ENCODE measurements at regions not wholly inside any gene's neighbourhood (a gene's known extent, or its start where the extent isn't known, plus 50 kb on each side); places are given as distances from the start of the nearest gene placed in this dataset.
"Not testable (repeated sequence)": the region's sequence is repeated elsewhere in the genome, so short reads cannot be mapped to it uniquely, and the experiment has no call there.

GRCh38 chr2:131636704-131637308, 109.1 kb downstream of the CCDC74A start:
- H3K79me2 ChIP-seq (ENCODE audit: control insufficient read depth in 1 of 2, insufficient read depth in 2 of 2, low read length in 2 of 2); POLR2A ChIA-PET (ENCODE audit: partially characterized antibody); DNase-seq (ENCODE audit: low read depth in 1 of 2, low spot score in 2 of 2); H4K91ac ChIP-seq (replicated peaks; ENCODE audit: insufficient read length, low read length); H2BK12ac ChIP-seq (ENCODE audit: low read depth, low read length); H3K36me3 ChIP-seq (ENCODE audit: control insufficient read depth in 2 of 4, insufficient read depth in 4 of 4, low read length in 3 of 4); H3K23ac ChIP-seq (ENCODE audit: insufficient read length); H4K8ac ChIP-seq (ENCODE audit: extremely low read depth, insufficient read depth, low read length); H4K5ac ChIP-seq (ENCODE audit: insufficient read length, low read depth, low read length); H3K4ac ChIP-seq (replicated peaks; ENCODE audit: insufficient read length, low read depth, low read length); H2BK5ac ChIP-seq (ENCODE audit: low read depth, low read length); H3K23me2 ChIP-seq (ENCODE audit: low read depth, low read length); H3K14ac ChIP-seq (ENCODE audit: insufficient read length); H2BK20ac ChIP-seq (ENCODE audit: low read length); FAIRE-seq; H3K4me1 ChIP-seq (replicated peaks in 1 of 4; ENCODE audit: control insufficient read depth in 3 of 4, insufficient read depth in 4 of 4, low read length in 3 of 4); H3K4me3 ChIP-seq (ENCODE audit: extremely low read depth in 1 of 4, insufficient read depth in 2 of 4, low read depth in 3 of 4, low read length in 4 of 4); H4K20me1 ChIP-seq (replicated peaks in 1 of 2; ENCODE audit: control insufficient read depth in 1 of 2, insufficient read depth in 2 of 2, low read length in 2 of 2); H2BK15ac ChIP-seq (ENCODE audit: low read length); H3K9me3 ChIP-seq (ENCODE audit: insufficient read depth in 2 of 2, low read depth in 1 of 2, low read length in 1 of 2); H3K27me3 ChIP-seq (replicated peaks in 1 of 4; ENCODE audit: control insufficient read depth in 3 of 4, extremely low read depth in 1 of 4, insufficient read depth in 3 of 4, low read length in 3 of 4); H3K79me1 ChIP-seq (ENCODE audit: low read depth, low read length); H2AFZ ChIP-seq (ENCODE audit: low read length); H3K18ac ChIP-seq (ENCODE audit: extremely low read depth, low read length); H3K27ac ChIP-seq (ENCODE audit: low read depth, low read length); H3K4me2 ChIP-seq (ENCODE audit: insufficient read depth in 1 of 2, low read depth in 2 of 2, low read length in 2 of 2); H3K9ac ChIP-seq (replicated peaks in 1 of 4; ENCODE audit: extremely low read depth in 1 of 4, low read depth in 3 of 4, low read length in 3 of 4); H2BK120ac ChIP-seq (replicated peaks; ENCODE audit: low read depth, low read length); H2AK5ac ChIP-seq (ENCODE audit: low read depth, low read length); H3K56ac ChIP-seq (replicated peaks; ENCODE audit: insufficient read length, low read depth, low read length): not testable (repeated sequence)
- WGBS, 2 experiments (ENCODE audit: extremely low coverage in 1 of 2, insufficient coverage in 1 of 2, insufficient read length in 1 of 2, insufficient replicate concordance in 2 of 2, low coverage in 1 of 2, low lambda C conversion rate in 2 of 2, missing lambda C conversion rate in 1 of 2) = 89% methylated on average over 7 of the region's 7 CpGs; no CpG with 5 or more reads in 1 of the 2 experiments
- CTCF ChIA-PET (ENCODE audit: partially characterized antibody) = interaction anchor here (0.7 kb wide), 1 partner anchor 18 kb away, joined by 3 read pairs; no protein-coding TSS in a partner anchor

DNA sequence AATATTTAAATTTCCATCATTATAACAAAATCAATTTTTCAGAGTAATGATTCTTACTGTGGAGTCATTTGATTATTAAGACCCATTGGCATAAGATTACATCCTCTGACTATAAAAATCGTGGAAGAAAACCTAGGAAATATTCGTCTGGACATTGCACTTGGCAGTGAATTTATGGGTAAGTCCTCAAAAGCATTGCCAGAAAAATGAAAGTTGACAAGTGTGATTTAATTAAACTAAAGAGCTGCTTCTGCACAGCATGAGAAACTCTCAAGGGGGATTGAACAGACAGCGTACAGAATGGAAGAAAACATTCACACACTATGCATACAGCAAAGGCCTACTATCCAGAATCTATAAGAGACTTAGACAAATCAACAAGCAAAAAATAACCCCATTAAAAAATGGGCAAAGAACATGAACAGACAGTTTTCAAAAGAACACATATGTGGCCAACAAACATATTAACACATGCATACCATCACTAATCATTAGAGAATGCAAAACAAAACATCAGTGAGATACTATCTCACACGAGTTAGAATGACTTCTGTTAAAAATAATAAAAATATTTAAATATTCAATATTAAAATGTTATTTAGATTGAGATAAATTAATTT, 111.4 kb downstream of the CCDC74A start:
- H4K91ac ChIP-seq (replicated peaks; ENCODE audit: insufficient read length, low read length); H3K79me2 ChIP-seq (ENCODE audit: control insufficient read depth in 1 of 2, insufficient read depth in 2 of 2, low read length in 2 of 2); H3K27ac ChIP-seq (ENCODE audit: low read depth, low read length); H2BK12ac ChIP-seq (ENCODE audit: low read depth, low read length); H4K5ac ChIP-seq (ENCODE audit: insufficient read length, low read depth, low read length); FAIRE-seq; H3K27me3 ChIP-seq (replicated peaks in 1 of 4; ENCODE audit: control insufficient read depth in 3 of 4, extremely low read depth in 1 of 4, insufficient read depth in 3 of 4, low read length in 3 of 4); H2BK20ac ChIP-seq (ENCODE audit: low read length); H3K23me2 ChIP-seq (ENCODE audit: low read depth, low read length); H3K79me1 ChIP-seq (ENCODE audit: low read depth, low read length); H3K4me2 ChIP-seq (ENCODE audit: insufficient read depth in 1 of 2, low read depth in 2 of 2, low read length in 2 of 2); H3K18ac ChIP-seq (ENCODE audit: extremely low read depth, low read length); H3K23ac ChIP-seq (ENCODE audit: insufficient read length); H3K4me3 ChIP-seq (ENCODE audit: extremely low read depth in 1 of 4, insufficient read depth in 2 of 4, low read depth in 3 of 4, low read length in 4 of 4); H2AFZ ChIP-seq (ENCODE audit: low read length); H2BK15ac ChIP-seq (ENCODE audit: low read length); H3K9me3 ChIP-seq (ENCODE audit: insufficient read depth in 2 of 2, low read depth in 1 of 2, low read length in 1 of 2); H3K14ac ChIP-seq (ENCODE audit: insufficient read length); CTCF ChIA-PET (ENCODE audit: partially characterized antibody); H2AK5ac ChIP-seq (ENCODE audit: low read depth, low read length); POLR2A ChIA-PET (ENCODE audit: partially characterized antibody); H4K20me1 ChIP-seq (replicated peaks in 1 of 2; ENCODE audit: control insufficient read depth in 1 of 2, insufficient read depth in 2 of 2, low read length in 2 of 2); DNase-seq (ENCODE audit: low read depth in 1 of 2, low spot score in 2 of 2); H3K36me3 ChIP-seq (ENCODE audit: control insufficient read depth in 2 of 4, insufficient read depth in 4 of 4, low read length in 3 of 4); H2BK120ac ChIP-seq (replicated peaks; ENCODE audit: low read depth, low read length); H3K56ac ChIP-seq (replicated peaks; ENCODE audit: insufficient read length, low read depth, low read length); H3K9ac ChIP-seq (replicated peaks in 1 of 4; ENCODE audit: extremely low read depth in 1 of 4, low read depth in 3 of 4, low read length in 3 of 4); H3K4ac ChIP-seq (replicated peaks; ENCODE audit: insufficient read length, low read depth, low read length); H4K8ac ChIP-seq (ENCODE audit: extremely low read depth, insufficient read depth, low read length); H3K4me1 ChIP-seq (replicated peaks in 1 of 4; ENCODE audit: control insufficient read depth in 3 of 4, insufficient read depth in 4 of 4, low read length in 3 of 4); H2BK5ac ChIP-seq (ENCODE audit: low read depth, low read length): not testable (repeated sequence)
- WGBS, 2 experiments (ENCODE audit: extremely low coverage in 1 of 2, insufficient coverage in 1 of 2, insufficient read length in 1 of 2, insufficient replicate concordance in 2 of 2, low coverage in 1 of 2, low lambda C conversion rate in 2 of 2, missing lambda C conversion rate in 1 of 2) = 75% methylated on average over 4 of the region's 4 CpGs; no CpG with 5 or more reads in 1 of the 2 experiments
